Transverse colon (tissue), 4 donors: ENCODE measurements at regions not wholly inside any gene's neighbourhood (a gene's known extent, or its start where the extent isn't known, plus 50 kb on each side); places are given as distances from the start of the nearest gene placed in this dataset.
"Not testable (repeated sequence)": the region's sequence is repeated elsewhere in the genome, so short reads cannot be mapped to it uniquely, and the experiment has no call there.

Experiments used
- DNase-seq: peaks from one replicate; pipeline ENCODE4 v3.0.0-alpha.2; 2019
- H3K27ac ChIP-seq, 4 donors: fragments of 200-600 bp; sonication (generic); 2 replicates each; pipeline ENCODE4 v1.5.1; 2016 to 2018; ENCODE audit warnings: inconsistent platforms in 4 of 4
- H3K27me3 ChIP-seq: fragments of 200-600 bp; sonication (generic); 2 replicates; pipeline ENCODE4 v1.5.1; 2017; ENCODE audit warnings: inconsistent platforms
- H3K36me3 ChIP-seq, 4 donors: fragments of 200-600 bp; sonication (generic); 2 replicates each; pipeline ENCODE4 v1.5.1; 2017 to 2019; ENCODE audit warnings: inconsistent platforms in 4 of 4
- H3K4me1 ChIP-seq, 4 donors: fragments of 200-600 bp; sonication (generic); 2 replicates each; pipeline ENCODE4 v1.5.1; 2017 to 2020; ENCODE audit warnings: inconsistent platforms in 4 of 4
- H3K4me3 ChIP-seq, 4 donors: fragments of 200-600 bp; sonication (generic); 1 replicate in 1 of 4; 2 replicates in 3 of 4; pipeline versions ENCODE4 v1.5.1 to v1.6.1; 2017 to 2019; ENCODE audit warnings: inconsistent platforms in 4 of 4
- H3K9me3 ChIP-seq, 2 donors: fragments of 200-600 bp; sonication (generic); 2 replicates each; pipeline ENCODE4 v1.5.1; 2017 to 2019; ENCODE audit warnings: inconsistent platforms in 2 of 2
- CTCF ChIP-seq, 5 experiments: fragments of 200-600 bp in 3 of 5; fragments of 450-650 bp in 2 of 5; sonication (generic) in 3 of 5; IDR thresholded peaks; 1 replicate in 2 of 5; 2 replicates in 3 of 5; pipeline ENCODE4 v1.5.1; 2016 to 2017; ENCODE audit warnings: antibody characterized with exemption in 5 of 5, inconsistent platforms in 3 of 5, mild to moderate bottlenecking in 2 of 5, moderate library complexity in 1 of 5
- EP300 ChIP-seq: sonication (generic); formaldehyde crosslinking; IDR thresholded peaks from one replicate; pipeline ENCODE4 v1.6.1; 2017; ENCODE audit warnings: antibody characterized with exemption, low read depth
- POLR2A ChIP-seq: fragments of 450-650 bp; IDR thresholded peaks from one replicate; pipeline ENCODE4 v1.6.1; 2016; ENCODE audit warnings: antibody characterized with exemption, mild to moderate bottlenecking, moderate library complexity
- POLR2AphosphoS5 ChIP-seq, 3 donors: sonication (generic); formaldehyde crosslinking; IDR thresholded peaks; one replicate each; pipeline ENCODE4 v1.6.1; 2016; ENCODE audit warnings: antibody characterized with exemption in 3 of 3
- WGBS, 2 donors: methylation state at CpG; one replicate each; pipeline ENCODE4 v1.1.5; 2018; ENCODE audit warnings: low coverage in 1 of 2; 5-methylcytosine and 5-hydroxymethylcytosine counted together
- in situ Hi-C, 4 donors: fragments of 200-750 bp; cut with MboI; loops; one replicate each; pipeline versions ENCODE4 v1.15.0 to v1.15.1; 2017; ENCODE audit warnings: low sequenced_read_pairs in 3 of 4, low pct_ligation_motif_present in 1 of 4, low pct_unique_long_range_greater_than_20kb in 1 of 4
- intact Hi-C: fragments of 100-400 bp; cut with DNase I; formaldehyde crosslinking; loops from one replicate; pipeline ENCODE4 v1.15.1; 2023; ENCODE audit warnings: low total_unique reads

GRCh38 chr13:63737418-63737817, 2321.8 kb upstream of the PCDH20 start:
- Histone ChIP-seq H3K27ac (no peak overlapping the region), H3K27me3 (no peaks in the 10 kb centered on the region), H3K4me3 (no peak overlapping the region), H3K9me3 (no peaks in the 10 kb centered on the region), H3K36me3 (no peaks in the 10 kb centered on the region), H3K4me1 (no peaks in the 10 kb centered on the region)
- in situ Hi-C loops (no loop called here), intact Hi-C loops (no loop called here)
- 92 to 100% methylated on average over 2 to 19 of the region's 19 CpGs for WGBS, 2 donors
- no peak for DNase-seq
- TF ChIP-seq CTCF (IDR thresholded peaks at IDR 0.05): no peak
- TF ChIP-seq EP300: no peak
- no peak for TF ChIP-seq POLR2A
- TF ChIP-seq POLR2AphosphoS5 (IDR thresholded peaks at IDR 0.05): no peak

- H3K27me3 ChIP-seq: no peaks in the 10 kb centered on the region
- intact Hi-C loops: no loop called here
- no peak overlapping the region for H3K27ac ChIP-seq
- TF ChIP-seq EP300 (no peak), CTCF (IDR thresholded peaks at IDR 0.05) (no peak), POLR2A (no peak), POLR2AphosphoS5 (IDR thresholded peaks at IDR 0.05) (no peak)
- no peaks in the 10 kb centered on the region for H3K9me3 ChIP-seq
- DNase-seq: no peak
- whole genome bisulfite sequencing, 2 donors: 29 to 50% methylated on average over 1 to 3 of the region's 3 CpGs
- no peak overlapping the region for H3K4me3 ChIP-seq
- H3K36me3 ChIP-seq: no peaks in the 10 kb centered on the region
- in situ Hi-C loops: no loop called here
- H3K4me1 ChIP-seq: no peaks in the 10 kb centered on the region
These were observed 2316.2 kb upstream of the PCDH20 start for GRCh38 chr13:63731896-63732295.

- H3K27me3 ChIP-seq, in situ Hi-C loops, H3K9me3 ChIP-seq, intact Hi-C loops, H3K27ac ChIP-seq, H3K4me1 ChIP-seq, H3K36me3 ChIP-seq, DNase-seq, H3K4me3 ChIP-seq: not testable (repeated sequence)
- WGBS, 2 donors: 78 to 100% methylated on average over 1 to 2 of the region's 2 CpGs
These were observed 2296.5 kb upstream of the PCDH20 start for GRCh38 chr13:63712159-63712558.

- no peak overlapping the region for H3K4me3 ChIP-seq
- no peak for DNase-seq
- in situ Hi-C loops (no loop called here), intact Hi-C loops (no loop called here)
- peaks cover 0 to 4% of the 10 kb centered on the region in 2 donors for H3K9me3 ChIP-seq
- 35 to 45% methylated on average over 2 of the region's 2 CpGs for WGBS, 2 donors
- no peaks in the 10 kb centered on the region for H3K27me3 ChIP-seq
- H3K36me3 ChIP-seq: no peaks in the 10 kb centered on the region
- H3K4me1 ChIP-seq: no peaks in the 10 kb centered on the region
- H3K27ac ChIP-seq: no peak overlapping the region
- no peak for TF ChIP-seq CTCF (IDR thresholded peaks at IDR 0.05)
- TF ChIP-seq POLR2AphosphoS5 (IDR thresholded peaks at IDR 0.05): no peak
- TF ChIP-seq POLR2A: no peak
- no peak for TF ChIP-seq EP300
These were observed 2291.1 kb upstream of the PCDH20 start for GRCh38 chr13:63706751-63707150.

- Histone ChIP-seq H3K4me3 (no peak overlapping the region), H3K9me3 (peaks cover 0 to 4% of the 10 kb centered on the region in 2 donors), H3K36me3 (no peaks in the 10 kb centered on the region), H3K4me1 (no peaks in the 10 kb centered on the region), H3K27ac (no peak overlapping the region), H3K27me3 (no peaks in the 10 kb centered on the region)
- TF ChIP-seq CTCF (IDR thresholded peaks at IDR 0.05) (no peak), POLR2A (no peak), EP300 (no peak), POLR2AphosphoS5 (IDR thresholded peaks at IDR 0.05) (no peak)
- no peak for DNase-seq
- in situ Hi-C loops: no loop called here
- WGBS, 2 donors: 69 to 73% methylated on average over 4 of the region's 4 CpGs
- intact Hi-C loops: no loop called here
These were observed 2288.9 kb upstream of the PCDH20 start for GRCh38 chr13:63704521-63704920.
